ENCODE measurements at regions not wholly inside any gene's neighbourhood (a gene's known extent, or its start where the extent isn't known, plus 50 kb on each side); places are given as distances from the start of the nearest gene placed in this dataset.
A peak's percentile ranks its signal among the peaks of the same experiment; 100 is the strongest.

GRCh38 chrX:40247382-40247781, 149.6 kb upstream of the BCOR start:
- peaks cover 5% of the 10 kb centered on the region for H3K4me1 Mint-ChIP-seq (ENCODE audit: low read depth)
- DNase-seq (ENCODE audit: low spot score, unreplicated experiment), result no peak
- H3K4me3 Mint-ChIP-seq (ENCODE audit: low read depth), result no peak overlapping the region
- H3K36me3 Mint-ChIP-seq (ENCODE audit: insufficient read depth), result no peaks in the 10 kb centered on the region
- H3K27me3 Mint-ChIP-seq, result peaks cover 3% of the 10 kb centered on the region
- TF ChIP-seq CTCF (IDR thresholded peaks at IDR 0.05; ENCODE audit: unreplicated experiment), result no peak
- no peak overlapping the region for H3K27ac Mint-ChIP-seq
- H3K9me3 Mint-ChIP-seq (ENCODE audit: low read depth), result peaks cover 10% of the 10 kb centered on the region

GRCh38 chrX:40245488-40246071, 147.8 kb upstream of the BCOR start:
- Mint-ChIP-seq H3K27me3 (peaks cover 3% of the 10 kb centered on the region), H3K27ac (peak overlapping the region; percentile 14), H3K4me1 (ENCODE audit: low read depth) (peaks cover 5% of the 10 kb centered on the region), H3K9me3 (ENCODE audit: low read depth) (peaks cover 4% of the 10 kb centered on the region), H3K36me3 (ENCODE audit: insufficient read depth) (no peaks in the 10 kb centered on the region), H3K4me3 (ENCODE audit: low read depth) (no peak overlapping the region)
- TF ChIP-seq CTCF (IDR thresholded peaks at IDR 0.05; ENCODE audit: unreplicated experiment), result no peak
- no peak for DNase-seq (ENCODE audit: low spot score, unreplicated experiment)

DNA sequence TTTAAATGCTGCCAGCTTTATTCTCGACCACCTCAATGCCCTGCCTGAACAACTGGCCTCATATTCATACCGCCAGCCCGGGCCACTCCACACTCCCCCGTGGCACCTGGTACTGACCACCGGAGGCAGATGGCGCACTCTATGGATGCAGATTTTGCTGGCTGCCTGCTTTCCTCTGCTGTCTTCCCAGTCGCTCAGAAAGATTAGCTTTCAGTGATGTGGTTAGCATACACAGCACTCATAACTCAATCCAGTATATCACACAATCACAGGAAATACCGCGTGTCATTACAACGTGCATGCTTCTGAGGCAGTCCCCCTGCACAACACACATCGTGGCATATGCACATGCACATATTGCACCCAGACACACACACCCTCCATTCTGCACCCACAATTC, 147.2 kb upstream of the BCOR start:
- H3K27ac Mint-ChIP-seq, result no peak overlapping the region
- H3K36me3 Mint-ChIP-seq (ENCODE audit: insufficient read depth), result no peaks in the 10 kb centered on the region
- TF ChIP-seq CTCF (IDR thresholded peaks at IDR 0.05; ENCODE audit: unreplicated experiment), result no peak
- peaks cover 3% of the 10 kb centered on the region for H3K27me3 Mint-ChIP-seq
- no peak overlapping the region for H3K4me3 Mint-ChIP-seq (ENCODE audit: low read depth)
- H3K9me3 Mint-ChIP-seq (ENCODE audit: low read depth), result peaks cover 7% of the 10 kb centered on the region
- peaks cover 5% of the 10 kb centered on the region for H3K4me1 Mint-ChIP-seq (ENCODE audit: low read depth)
- DNase-seq (ENCODE audit: low spot score, unreplicated experiment), result no peak

DNA sequence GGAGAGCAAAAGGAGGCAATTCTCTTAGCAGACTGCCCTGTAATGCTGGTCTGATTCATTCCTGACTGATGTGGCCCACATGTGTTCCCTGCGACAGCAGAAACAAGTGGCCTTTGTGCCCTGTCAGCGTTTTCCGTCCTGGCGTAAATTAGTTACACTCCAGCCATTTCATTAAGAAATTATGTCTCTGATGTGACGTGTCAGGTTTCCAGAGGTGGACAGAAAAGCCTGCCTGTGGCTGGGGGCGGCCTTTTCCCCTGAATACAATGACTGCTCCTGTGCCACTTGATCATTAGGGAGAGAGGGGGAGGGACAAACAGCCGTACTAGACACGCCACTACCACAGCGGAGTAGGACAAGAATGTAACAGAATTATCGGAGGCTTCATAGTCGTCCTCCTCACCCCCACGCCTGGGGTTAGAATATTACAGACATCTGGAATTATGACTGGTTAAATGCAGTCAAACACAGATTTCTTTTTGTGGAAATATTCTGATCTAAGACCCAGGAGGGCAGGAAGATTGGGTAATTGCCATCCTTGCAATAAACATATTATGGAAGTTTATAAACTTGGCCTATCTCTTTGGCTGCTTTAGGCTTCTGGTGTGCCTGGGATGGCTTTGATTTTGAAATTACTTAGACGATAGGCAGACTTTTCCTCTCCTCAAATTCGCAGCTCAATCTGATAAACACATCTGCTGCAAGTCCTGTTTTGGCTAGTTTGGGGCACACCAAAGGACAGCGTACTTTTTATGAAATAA, 146.2 kb upstream of the BCOR start:
- Mint-ChIP-seq H3K27ac (no peak overlapping the region), H3K4me3 (ENCODE audit: low read depth) (no peak overlapping the region), H3K4me1 (ENCODE audit: low read depth) (peaks cover 5% of the 10 kb centered on the region), H3K36me3 (ENCODE audit: insufficient read depth) (no peaks in the 10 kb centered on the region), H3K9me3 (ENCODE audit: low read depth) (peaks cover 9% of the 10 kb centered on the region), H3K27me3 (peaks cover 3% of the 10 kb centered on the region)
- TF ChIP-seq CTCF (IDR thresholded peaks at IDR 0.05; ENCODE audit: unreplicated experiment), result no peak
- DNase-seq (ENCODE audit: low spot score, unreplicated experiment), result no peak

DNA sequence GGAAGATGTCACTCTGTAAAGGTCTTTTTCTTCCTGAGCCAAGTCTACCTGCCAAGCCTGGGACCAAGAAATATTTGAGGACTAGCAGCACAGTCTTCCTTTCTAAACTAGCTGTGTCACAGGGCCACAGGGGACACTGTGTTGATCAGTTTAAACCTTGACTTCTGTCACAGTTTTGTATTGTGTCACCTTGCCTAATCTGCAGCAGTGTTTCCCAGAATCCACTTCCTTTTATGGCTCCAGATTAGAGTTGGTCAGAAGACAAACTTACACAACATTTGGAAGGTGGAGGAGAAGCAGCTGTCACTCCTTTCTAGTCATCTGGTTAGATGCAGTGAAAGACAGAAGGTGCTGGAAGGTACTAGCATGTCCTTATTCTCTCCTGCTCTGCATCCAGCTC, 143.1 kb upstream of the BCOR start:
- H3K36me3 Mint-ChIP-seq (ENCODE audit: insufficient read depth), result no peaks in the 10 kb centered on the region
- DNase-seq (ENCODE audit: low spot score, unreplicated experiment), result no peak

More for the DNA sequence above, 143.1 kb upstream of the BCOR start:
- no peak for TF ChIP-seq CTCF (IDR thresholded peaks at IDR 0.05; ENCODE audit: unreplicated experiment)
- no peak overlapping the region for H3K4me3 Mint-ChIP-seq (ENCODE audit: low read depth)
- H3K4me1 Mint-ChIP-seq (ENCODE audit: low read depth), result peaks cover 5% of the 10 kb centered on the region
- peaks cover 3% of the 10 kb centered on the region for H3K27me3 Mint-ChIP-seq
- H3K9me3 Mint-ChIP-seq (ENCODE audit: low read depth), result peaks cover 13% of the 10 kb centered on the region
- H3K27ac Mint-ChIP-seq, result no peak overlapping the region

All from progenitor cell of endocrine pancreas (in vitro differentiated cells).